Stomach (tissue), 8 donors: ENCODE measurements at regions not wholly inside any gene's neighbourhood (a gene's known extent, or its start where the extent isn't known, plus 50 kb on each side); places are given as distances from the start of the nearest gene placed in this dataset.
"Not testable (repeated sequence)": the region's sequence is repeated elsewhere in the genome, so short reads cannot be mapped to it uniquely, and the experiment has no call there.

Source experiments
- DNase-seq, 2 donors: peaks; one replicate each; pipeline versions ENCODE4 v3.0.0 to v3.0.0-alpha.2; 2013 to 2019
- H3K27ac ChIP-seq, 5 donors: fragments of 200-600 bp in 4 of 5; sonication (generic) in 4 of 5; one replicate each; pipeline ENCODE4 v1.5.1; 2013 to 2019; ENCODE audit warnings: mild to moderate bottlenecking in 1 of 5, moderate library complexity in 1 of 5
- H3K27me3 ChIP-seq, 3 donors: fragments of 200-600 bp; sonication (generic); one replicate each; pipeline ENCODE4 v1.5.1; 2017 to 2019; ENCODE audit warnings: mixed run types in 1 of 3
- H3K36me3 ChIP-seq, 4 donors: fragments of 200-600 bp; sonication (generic); 1 replicate in 3 of 4; 2 replicates in 1 of 4; pipeline ENCODE4 v1.5.1; 2016 to 2019
- H3K4me1 ChIP-seq, 4 donors: fragments of 200-600 bp; sonication (generic); one replicate each; pipeline ENCODE4 v1.5.1; 2016 to 2019
- H3K4me3 ChIP-seq, 4 donors: fragments of 200-600 bp; sonication (generic) in 3 of 4; one replicate each; pipeline ENCODE4 v1.5.1; 2016 to 2019; ENCODE audit warnings: mild to moderate bottlenecking in 1 of 4
- H3K9me3 ChIP-seq, 4 donors: fragments of 200-600 bp; sonication (generic); one replicate each; pipeline ENCODE4 v1.5.1; 2016 to 2019
- CTCF ChIP-seq, 7 experiments: fragments of 450-650 bp in 4 of 7; fragments of 200-600 bp in 3 of 7; sonication (generic) in 3 of 7; IDR thresholded peaks; one replicate each; pipeline ENCODE4 v1.5.1; 2016 to 2019; ENCODE audit warnings: antibody characterized with exemption in 7 of 7, control low read depth in 2 of 7, mild to moderate bottlenecking in 1 of 7
- EP300 ChIP-seq: sonication (generic); formaldehyde crosslinking; IDR thresholded peaks from one replicate; pipeline ENCODE4 v1.6.1; 2017; ENCODE audit warnings: antibody characterized with exemption
- POLR2A ChIP-seq, 4 donors: fragments of 450-650 bp; IDR thresholded peaks; one replicate each; pipeline ENCODE4 v1.6.1; 2016; ENCODE audit warnings: antibody characterized with exemption in 4 of 4, control low read depth in 2 of 4, mild to moderate bottlenecking in 1 of 4, moderate library complexity in 1 of 4
- POLR2AphosphoS5 ChIP-seq, 3 donors: sonication (generic); formaldehyde crosslinking; IDR thresholded peaks; one replicate each; pipeline ENCODE4 v1.6.1; 2016; ENCODE audit warnings: antibody characterized with exemption in 3 of 3
- WGBS, 5 donors: extraction: QIAGEN DNeasy Blood & Tissue Kit in 3 of 5; methylation state at CpG; one replicate each; pipeline versions ENCODE4 v1.1.5 to v1.1.7; 2013 to 2018; 5-methylcytosine and 5-hydroxymethylcytosine counted together
- intact Hi-C: fragments of 100-400 bp; cut with DNase I; formaldehyde crosslinking; loops from one replicate; pipeline ENCODE4 v1.15.1; 2023; ENCODE audit warnings: low total_unique reads
- donor health status: healthy with polysubstance abuse.
- donor health status: Bipolar disorder and iron deficiency.
- donor health status: healthy.

GRCh38 chr6:170144571-170145271 lies 146.2 kb downstream of the DLL1 start:
- H3K4me3 ChIP-seq, result no peak overlapping the region

GRCh38 chr6:170143401-170144150 lies 147.3 kb downstream of the DLL1 start:
- Histone ChIP-seq H3K27ac (no peak overlapping the region), H3K4me1 (peaks cover 0 to 21% (median 11%) of the 10 kb centered on the region in 4 donors), H3K4me3 (no peak overlapping the region), H3K36me3 (no peaks in the 10 kb centered on the region), H3K9me3 (peaks cover 0 to 9% (median 0%) of the 10 kb centered on the region in 4 donors), H3K27me3 (no peaks in the 10 kb centered on the region)
- peak in 1 of 2 donors; percentile 20 for DNase-seq
- TF ChIP-seq CTCF (IDR thresholded peaks at IDR 0.05), result no peak
- TF ChIP-seq EP300, result no peak
- no peak for TF ChIP-seq POLR2A (IDR thresholded peaks at IDR 0.05)
- no peak for TF ChIP-seq POLR2AphosphoS5 (IDR thresholded peaks at IDR 0.05)
- WGBS, 5 donors, result 69 to 83% (median 78%) methylated on average over 11 to 14 of the region's 14 CpGs
- intact Hi-C loops, result no loop called here

More at GRCh38 chr6:170144571-170145271, 146.2 kb downstream of the DLL1 start:
- H3K4me1 ChIP-seq, result peaks cover 0 to 21% (median 12%) of the 10 kb centered on the region in 4 donors
- DNase-seq, result no peak
- no peaks in the 10 kb centered on the region for H3K27me3 ChIP-seq
- no peak for TF ChIP-seq EP300
- no peak for TF ChIP-seq POLR2A (IDR thresholded peaks at IDR 0.05)
- TF ChIP-seq CTCF (IDR thresholded peaks at IDR 0.05), result no peak
- TF ChIP-seq POLR2AphosphoS5 (IDR thresholded peaks at IDR 0.05), result no peak
- H3K27ac ChIP-seq, result peak overlapping the region in 1 of 5 donors; percentile 25
- no peaks in the 10 kb centered on the region for H3K36me3 ChIP-seq
- 40 to 55% (median 46%) methylated on average over 4 of the region's 4 CpGs for WGBS, 5 donors
- intact Hi-C loops, result no loop called here
- H3K9me3 ChIP-seq, result peaks cover 0 to 9% (median 0%) of the 10 kb centered on the region in 4 donors

- Histone ChIP-seq H3K36me3 (no peaks in the 10 kb centered on the region), H3K4me3 (no peak overlapping the region), H3K27ac (no peak overlapping the region), H3K27me3 (no peaks in the 10 kb centered on the region), H3K9me3 (peaks cover 0 to 9% (median 0%) of the 10 kb centered on the region in 4 donors), H3K4me1 (peaks cover 0 to 17% (median 7%) of the 10 kb centered on the region in 4 donors)
- intact Hi-C loops, result no loop called here
- TF ChIP-seq POLR2A (IDR thresholded peaks at IDR 0.05), result no peak
- TF ChIP-seq EP300, result no peak
- no peak for TF ChIP-seq CTCF (IDR thresholded peaks at IDR 0.05)
- no peak for TF ChIP-seq POLR2AphosphoS5 (IDR thresholded peaks at IDR 0.05)
- WGBS, 5 donors, result 84 to 91% (median 89%) methylated on average over 7 of the region's 7 CpGs
- DNase-seq, result no peak
These were observed 148.3 kb downstream of the DLL1 start for GRCh38 chr6:170142559-170142958.

GRCh38 chr6:170141061-170141460 lies 149.8 kb downstream of the DLL1 start:
- peaks cover 0 to 12% (median 0%) of the 10 kb centered on the region in 4 donors for H3K4me1 ChIP-seq
- intact Hi-C loops, H3K4me3 ChIP-seq, H3K36me3 ChIP-seq, H3K27ac ChIP-seq, DNase-seq, H3K9me3 ChIP-seq, H3K27me3 ChIP-seq: not testable (repeated sequence)
- 85 to 92% (median 87%) methylated on average over 10 of the region's 10 CpGs for WGBS, 5 donors
